SK-N-SH (cell line): ENCODE measurements at regions not wholly inside any gene's neighbourhood (a gene's known extent, or its start where the extent isn't known, plus 50 kb on each side); places are given as distances from the start of the nearest gene placed in this dataset.

Experiments
- CTCF ChIP-seq: fragments of 200-600 bp; sonication (generic); IDR thresholded peaks from 2 replicates; pipeline ENCODE4 v1.6.1; 2017; ENCODE audit warnings: antibody characterized with exemption, mild to moderate bottlenecking, moderate library complexity
- EP300 ChIP-seq, 2 experiments: IDR thresholded peaks; 2 replicates each; pipeline versions ENCODE4 v1.4.0 to v1.6.1; 2012; ENCODE audit warnings: borderline replicate concordance in 1 of 2, low read depth in 1 of 2, low read length in 1 of 2
- POLR2AphosphoS5 ChIP-seq: IDR thresholded peaks from 2 replicates; pipeline ENCODE4 v1.6.1; 2012; ENCODE audit warnings: low read depth, low read length
- REST ChIP-seq: IDR thresholded peaks from 2 replicates; pipeline ENCODE4 v1.6.1; 2012; ENCODE audit warnings: mild to moderate bottlenecking, low read depth, low read length, moderate library complexity
- YY1 ChIP-seq: IDR thresholded peaks from 2 replicates; pipeline ENCODE4 v1.4.0; 2012; ENCODE audit warnings: low read depth, mild to moderate bottlenecking

- TF ChIP-seq POLR2AphosphoS5 (no peak), REST (no peak), YY1 (no peak), EP300 (IDR thresholded peaks at IDR 0.05; ENCODE audit: borderline replicate concordance in 1 of 2, low read depth in 1 of 2, low read length in 1 of 2) (no peak), CTCF (no peak)
Observed at GRCh38 chr1:25024615-25025350, 94.7 kb upstream of the RUNX3 start.
